K562 (cell line): ENCODE measurements at regions not wholly inside any gene's neighbourhood (a gene's known extent, or its start where the extent isn't known, plus 50 kb on each side); places are given as distances from the start of the nearest gene placed in this dataset.

Experiments
- ATAC-seq: fragments of 200-7000 bp; cut with Tn5 transposase; 3 replicates; pipeline ENCODE4 v1.9.1; 2020; ENCODE audit warnings: moderate library complexity
- BruUV-seq: library from RNA; stranded (reverse); fragments of 400-500 nt; replicated peaks from 2 replicates; lab custom pipeline; 2021; lab: Mats Ljungman, UMichigan
- CTCF ChIA-PET: fragments of 300-600 bp; formaldehyde crosslinking; extraction: SDS; loops from one replicate; lab custom pipeline; 2021; ENCODE audit warnings: low intra/inter-chr PET ratio; lab: Yijun Ruan, JAX
- POLR2A ChIA-PET: fragments of 300-600, 350-650 bp; sonication (Branson Sonifier 250); formaldehyde crosslinking; extraction: SDS; loops from one replicate; lab custom pipeline; 2021; ENCODE audit warnings: antibody characterized with exemption, inconsistent platforms; lab: Yijun Ruan, JAX
- DNase-seq, 4 experiments: peaks; one replicate each; pipeline versions ENCODE4 v3.0.0 to v3.0.0-alpha.2; 2011 to 2018; ENCODE audit warnings: low spot score in 3 of 4, mixed read lengths in 3 of 4; ENCODE audit errors: extremely low read depth in 1 of 4
- FAIRE-seq: peaks from 2 replicates; lab custom pipeline; 2011; peaks lifted over from hg19 to GRCh38; lab: Jason Lieb, UNC
- H2AFZ ChIP-seq: 2 replicates; pipeline ENCODE4 v1.6.0; 2011; ENCODE audit warnings: low read depth, low read length, control low read depth, inconsistent platforms
- H3K27ac ChIP-seq: fragments of 200-600 bp; 3 replicates; pipeline ENCODE4 v1.8.0; 2011; ENCODE audit warnings: low read depth, mild to moderate bottlenecking, control low read depth, inconsistent platforms, low read length, moderate library complexity, mixed read lengths; ENCODE audit errors: extremely low read depth
- H3K27me3 ChIP-seq, 2 experiments: fragments of 300-600 bp in 1 of 2; 2 replicates in 1 of 2; 3 replicates in 1 of 2; pipeline versions ENCODE4 v1.6.0 to v1.8.0; 2011; ENCODE audit warnings: inconsistent platforms in 2 of 2, low read length in 2 of 2, mild to moderate bottlenecking in 1 of 2, mixed read lengths in 1 of 2, moderate library complexity in 1 of 2; ENCODE audit not compliant: control insufficient read depth in 2 of 2, insufficient read depth in 2 of 2
- H3K36me3 ChIP-seq: fragments of 300-600 bp; 3 replicates; pipeline ENCODE4 v1.8.0; 2011; ENCODE audit warnings: mild to moderate bottlenecking, low read length, inconsistent platforms; ENCODE audit not compliant: control insufficient read depth, insufficient read depth
- H3K4me1 ChIP-seq, 2 experiments: fragments of 200-600 bp in 1 of 2; replicated peaks in 1 of 2; 2 replicates in 1 of 2; 3 replicates in 1 of 2; pipeline versions ENCODE4 v1.5.1 to v1.8.0; 2011; ENCODE audit warnings: inconsistent platforms in 2 of 2, low read length in 2 of 2, mild to moderate bottlenecking in 1 of 2, mixed read lengths in 1 of 2, moderate library complexity in 1 of 2; ENCODE audit not compliant: control insufficient read depth in 2 of 2, insufficient read depth in 2 of 2
- H3K4me2 ChIP-seq: 2 replicates; pipeline ENCODE4 v1.6.1; 2011; ENCODE audit warnings: low read length, control low read depth, inconsistent platforms, mixed read lengths; ENCODE audit not compliant: insufficient read depth
- H3K4me3 ChIP-seq: fragments of 200-600 bp; sonication (generic), shearing (Covaris generic); 2 replicates; pipeline ENCODE4 v1.5.1; 2016; ENCODE audit warnings: control low read depth, inconsistent platforms
- H3K79me2 ChIP-seq: fragments of 200-600 bp; 3 replicates; pipeline ENCODE4 v1.8.0; 2011; ENCODE audit warnings: low read length, inconsistent platforms; ENCODE audit not compliant: control insufficient read depth, insufficient read depth
- H3K9ac ChIP-seq, 2 experiments: 2 replicates each; pipeline versions ENCODE4 v1.6.0 to v1.6.1; 2011; ENCODE audit warnings: low read depth in 2 of 2, low read length in 2 of 2, control low read depth in 1 of 2, inconsistent platforms in 1 of 2, mild to moderate bottlenecking in 1 of 2, mixed read lengths in 1 of 2; ENCODE audit not compliant: insufficient read depth in 1 of 2
- H3K9me1 ChIP-seq: one replicate; pipeline ENCODE4 v1.6.0; 2011; ENCODE audit warnings: inconsistent platforms, mild to moderate bottlenecking, low read length, moderate library complexity; ENCODE audit not compliant: control insufficient read depth, insufficient read depth
- H3K9me3 ChIP-seq: replicated peaks from 2 replicates; pipeline ENCODE4 v1.5.1; 2011; ENCODE audit warnings: low read depth, low read length, inconsistent platforms; ENCODE audit not compliant: control insufficient read depth, insufficient read depth
- H4K20me1 ChIP-seq: replicated peaks from 2 replicates; pipeline ENCODE4 v1.6.1; 2011; ENCODE audit warnings: low read length, inconsistent platforms, mixed read lengths; ENCODE audit not compliant: control insufficient read depth, insufficient read depth
- GATAD2A ChIP-seq: fragments of 450-650 bp; IDR thresholded peaks from 2 replicates; pipeline ENCODE4 v1.6.1; 2017
- IRF2 ChIP-seq: sonication (generic); formaldehyde crosslinking; IDR thresholded peaks from 2 replicates; pipeline ENCODE4 v1.8.1; 2022; ENCODE audit warnings: mild to moderate bottlenecking, missing genetic modification reagents
- MTF1 ChIP-seq: fragments of 250-450 bp; sonication (Bioruptor Pico); IDR thresholded peaks from 2 replicates; pipeline ENCODE4 v1.9.0; 2021; ENCODE audit warnings: moderate library complexity, mild to moderate bottlenecking, inconsistent platforms, borderline replicate concordance
- RBM25 ChIP-seq: fragments of 200-400 bp; formaldehyde crosslinking; IDR thresholded peaks from 2 replicates; pipeline ENCODE4 v1.6.1; 2018; ENCODE audit warnings: low read length, low read depth, moderate library complexity; ENCODE audit not compliant: severe bottlenecking
- ZBTB26 ChIP-seq: fragments of 450-650 bp; formaldehyde crosslinking; IDR thresholded peaks from 2 replicates; pipeline ENCODE4 v1.4.0; 2022; ENCODE audit warnings: missing genetic modification characterization
- ZNF785 ChIP-seq: fragments of 250-450 bp; sonication (Bioruptor Pico); IDR thresholded peaks from 2 replicates; pipeline ENCODE4 v1.4.0; 2020; ENCODE audit warnings: mild to moderate bottlenecking
- WGBS: fragments of 100-300 bp; shearing (Covaris generic); methylation state at CpG from one replicate; pipeline ENCODE4 v1.1.6; 2016; ENCODE audit warnings: low coverage, mixed read lengths; ENCODE audit not compliant: insufficient coverage; ENCODE audit errors: missing lambda C conversion rate; 5-methylcytosine and 5-hydroxymethylcytosine counted together
- in situ Hi-C: fragments of 300-500 bp; cut with MboI; formaldehyde crosslinking; loops from 4 replicates; pipeline ENCODE4 v1.15.0; 2018; ENCODE audit warnings: inconsistent platforms, mixed read lengths
- intact Hi-C: fragments of 100-400 bp; cut with micrococcal nuclease; formaldehyde crosslinking; loops from 2 replicates; pipeline ENCODE4 v1.14.2; 2022

GRCh38 chr21:38924954-38925353 lies 119.2 kb downstream of the ETS2 start:
- no peak for TF ChIP-seq IRF2
- no peak for TF ChIP-seq GATAD2A
- TF ChIP-seq MTF1 (CRISPR knock-in tag) = no peak
- TF ChIP-seq RBM25 = peak; percentile 51
- Histone ChIP-seq H3K4me1 (no peaks in the 10 kb centered on the region), H4K20me1 (no peaks in the 10 kb centered on the region), H3K36me3 (no peaks in the 10 kb centered on the region), H3K4me2 (no peak overlapping the region), H3K27me3 (peaks cover 13 to 27% of the 10 kb centered on the region in 2 experiments), H2AFZ (no peak overlapping the region), H3K9ac (no peak overlapping the region), H3K9me3 (no peaks in the 10 kb centered on the region), H3K27ac (no peak overlapping the region), H3K4me3 (no peak overlapping the region), H3K9me1 (no peaks in the 10 kb centered on the region), H3K79me2 (no peaks in the 10 kb centered on the region)
- no TSS peak for BruUV-seq
- ChIA-PET POLR2A (interaction anchor here (1.0 kb wide), 1 partner anchor 198 kb away, joined by 3 read pairs; no protein-coding TSS in a partner anchor), CTCF (no interaction called here)
- DNase-seq (no peak), FAIRE-seq (no peak), ATAC-seq (no peak)
- WGBS = 6% methylated on average over 5 of the region's 5 CpGs
- intact Hi-C loops = loop anchor here (10.0 kb wide), 1 partner anchor 200 kb away; no protein-coding TSS in a partner anchor
- in situ Hi-C loops = no loop called here

GRCh38 chr21:38923429-38923828 lies 117.7 kb downstream of the ETS2 start:
- 2% methylated on average over 4 of the region's 4 CpGs for WGBS
- intact Hi-C loops (loop anchor here (10.0 kb wide), 1 partner anchor 201 kb away; no protein-coding TSS in a partner anchor), in situ Hi-C loops (no loop called here)
- Histone ChIP-seq H3K4me3 (no peak overlapping the region), H3K36me3 (no peaks in the 10 kb centered on the region), H3K27me3 (peaks cover 19 to 30% of the 10 kb centered on the region in 2 experiments), H3K9me3 (no peaks in the 10 kb centered on the region), H3K4me2 (no peak overlapping the region), H3K9me1 (no peaks in the 10 kb centered on the region), H2AFZ (no peak overlapping the region), H3K4me1 (no peaks in the 10 kb centered on the region), H3K9ac (no peak overlapping the region), H3K79me2 (no peaks in the 10 kb centered on the region), H3K27ac (no peak overlapping the region), H4K20me1 (no peaks in the 10 kb centered on the region)
- FAIRE-seq (no peak), ATAC-seq (no peak), DNase-seq (no peak)
- TF ChIP-seq ZNF785 (CRISPR knock-in tag) (no peak), ZBTB26 (CRISPR knock-in tag) (no peak)
- ChIA-PET CTCF (no interaction called here), POLR2A (interaction anchor here (0.6 kb wide), 1 partner anchor 67 kb away, joined by 3 read pairs; no protein-coding TSS in a partner anchor)
- no TSS peak for BruUV-seq
